GM23248 (cell line): ENCODE measurements at regions not wholly inside any gene's neighbourhood (a gene's known extent, or its start where the extent isn't known, plus 50 kb on each side); places are given as distances from the start of the nearest gene placed in this dataset.

Experiments used
- EZH2 ChIP-seq: fragments of 200-600 bp; sonication (generic); IDR thresholded peaks from 2 replicates; pipeline ENCODE4 v1.6.1; 2018; ENCODE audit warnings: antibody characterized with exemption, mild to moderate bottlenecking; ENCODE audit not compliant: insufficient read depth, poor library complexity, severe bottlenecking
- EZH2phosphoT487 ChIP-seq: fragments of 200-600 bp; sonication (generic); IDR thresholded peaks from 2 replicates; pipeline ENCODE4 v1.6.1; 2018; ENCODE audit warnings: antibody characterized with exemption, moderate library complexity, mild to moderate bottlenecking, low read depth; ENCODE audit not compliant: insufficient read depth

- TF ChIP-seq EZH2 (no peak), EZH2phosphoT487 (no peak)
Observed at GRCh38 chr13:75042807-75043206, 439.2 kb downstream of the TBC1D4 start.
